Activated T-cell treated with anti-CD3 and anti-CD28 coated beads, Interleukin-2, amount 50 U/mL, for 4 hours (primary cell): ENCODE measurements at regions not wholly inside any gene's neighbourhood (a gene's known extent, or its start where the extent isn't known, plus 50 kb on each side); places are given as distances from the start of the nearest gene placed in this dataset.
"Not testable (repeated sequence)": the region's sequence is repeated elsewhere in the genome, so short reads cannot be mapped to it uniquely, and the experiment has no call there.

Experiments
- ATAC-seq, 2 donors: fragments of 200-7000 bp; cut with Tn5 transposase; one replicate each; pipeline ENCODE4 v1.10.0; 2021
- DNase-seq: peaks from one replicate; pipeline ENCODE4 v3.0.0-alpha.2; 2020
- H3K27me3 Mint-ChIP-seq: one replicate; pipeline ENCODE4 v1.8.0; 2021; ENCODE audit warnings: low read depth, mixed read lengths
- H3K36me3 Mint-ChIP-seq: one replicate; pipeline ENCODE4 v1.8.0; 2022; ENCODE audit warnings: mixed read lengths; ENCODE audit not compliant: insufficient read depth
- H3K4me1 Mint-ChIP-seq: one replicate; pipeline ENCODE4 v1.8.0; 2021; ENCODE audit warnings: low read depth, mixed read lengths
- H3K4me3 Mint-ChIP-seq: one replicate; pipeline ENCODE4 v1.8.0; 2021; ENCODE audit warnings: mild to moderate bottlenecking, moderate library complexity, mixed read lengths
- H3K9me3 Mint-ChIP-seq: one replicate; pipeline ENCODE4 v1.8.0; 2021; ENCODE audit warnings: mixed read lengths

DNA sequence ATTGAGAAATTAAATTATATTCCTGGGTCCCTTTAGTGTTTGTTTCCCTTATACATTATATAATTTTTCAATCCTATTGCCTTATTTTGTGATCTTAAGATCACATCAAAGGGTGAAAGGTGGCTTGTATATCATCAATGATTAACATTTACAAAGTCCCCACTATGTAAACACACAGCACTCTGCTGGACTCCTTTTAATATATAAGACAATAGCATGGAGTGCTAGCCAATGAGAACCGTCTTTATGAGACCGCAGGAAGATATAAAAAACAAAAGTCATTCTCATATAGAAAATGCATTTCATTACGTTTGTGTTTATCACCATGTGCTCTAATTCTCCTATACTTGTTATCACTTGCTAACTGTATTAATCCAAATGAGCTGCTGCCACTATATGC lies 108.5 kb downstream of the HOXA1 start:
- Mint-ChIP-seq H3K27me3 (peaks cover 1% of the 10 kb centered on the region), H3K36me3 (no peaks in the 10 kb centered on the region), H3K9me3 (no peaks in the 10 kb centered on the region), H3K4me3 (no peak overlapping the region), H3K4me1 (no peaks in the 10 kb centered on the region)
- DNase-seq (no peak), ATAC-seq (no peak)

- Mint-ChIP-seq H3K4me1 (no peaks in the 10 kb centered on the region), H3K4me3 (no peak overlapping the region), H3K36me3 (no peaks in the 10 kb centered on the region), H3K9me3 (peaks cover 4% of the 10 kb centered on the region), H3K27me3 (peaks cover 23% of the 10 kb centered on the region)
- ATAC-seq (no peak), DNase-seq (no peak)
These were observed 113.8 kb upstream of the SKAP2 start for GRCh38 chr7:26978146-26978545.

DNA sequence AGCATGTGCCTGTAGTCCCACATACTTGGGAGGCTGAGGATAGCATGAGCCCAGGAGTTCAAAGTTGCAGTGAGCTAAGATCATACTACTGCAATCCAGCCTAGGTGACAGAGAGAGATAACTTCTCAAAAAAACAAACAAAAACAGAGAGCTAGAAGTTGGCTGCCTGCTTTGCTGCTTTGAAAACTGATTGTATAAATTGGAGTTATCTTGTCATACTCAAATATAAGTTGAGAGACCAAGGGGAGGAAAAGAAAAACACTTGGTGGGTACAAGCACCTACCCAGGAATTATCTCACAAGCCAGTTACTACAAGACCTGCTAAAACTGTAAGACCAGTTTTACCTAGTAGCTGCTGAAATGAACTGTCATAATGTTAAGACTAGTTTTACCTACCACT lies 112.5 kb upstream of the SKAP2 start:
- peaks cover 20% of the 10 kb centered on the region for H3K27me3 Mint-ChIP-seq
- H3K9me3 Mint-ChIP-seq = peaks cover 16% of the 10 kb centered on the region
- ATAC-seq (no peak), DNase-seq (no peak)
- H3K4me1 Mint-ChIP-seq = no peaks in the 10 kb centered on the region
- no peak overlapping the region for H3K4me3 Mint-ChIP-seq
- H3K36me3 Mint-ChIP-seq = no peaks in the 10 kb centered on the region

GRCh38 chr7:26971924-26972323 lies 107.5 kb upstream of the SKAP2 start:
- peaks cover 29% of the 10 kb centered on the region for H3K9me3 Mint-ChIP-seq
- not testable (repeated sequence) for H3K36me3 Mint-ChIP-seq, ATAC-seq, H3K4me3 Mint-ChIP-seq, DNase-seq, H3K4me1 Mint-ChIP-seq, H3K27me3 Mint-ChIP-seq

DNA sequence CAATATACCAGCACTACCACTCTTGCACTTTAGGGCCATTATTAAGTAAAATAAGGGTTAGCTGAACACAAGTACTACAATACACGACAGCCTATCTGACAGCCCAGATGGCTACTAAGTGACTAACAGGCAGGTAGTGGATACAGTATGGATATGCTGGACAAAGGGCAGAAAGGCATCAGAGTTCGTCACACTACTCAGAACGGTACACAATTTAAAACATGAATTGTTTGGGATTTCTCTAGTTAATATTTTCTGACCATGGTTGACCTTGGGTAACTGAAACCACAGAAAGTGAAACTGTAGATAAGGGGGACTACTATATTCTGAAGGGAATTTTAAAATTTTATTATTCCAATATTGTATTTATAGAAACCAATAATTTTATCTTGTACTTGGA lies 101.3 kb upstream of the SKAP2 start:
- Mint-ChIP-seq H3K9me3 (peaks cover 2% of the 10 kb centered on the region), H3K4me3 (no peak overlapping the region), H3K4me1 (no peaks in the 10 kb centered on the region), H3K27me3 (no peaks in the 10 kb centered on the region), H3K36me3 (no peaks in the 10 kb centered on the region)
- DNase-seq (no peak), ATAC-seq (no peak)

DNA sequence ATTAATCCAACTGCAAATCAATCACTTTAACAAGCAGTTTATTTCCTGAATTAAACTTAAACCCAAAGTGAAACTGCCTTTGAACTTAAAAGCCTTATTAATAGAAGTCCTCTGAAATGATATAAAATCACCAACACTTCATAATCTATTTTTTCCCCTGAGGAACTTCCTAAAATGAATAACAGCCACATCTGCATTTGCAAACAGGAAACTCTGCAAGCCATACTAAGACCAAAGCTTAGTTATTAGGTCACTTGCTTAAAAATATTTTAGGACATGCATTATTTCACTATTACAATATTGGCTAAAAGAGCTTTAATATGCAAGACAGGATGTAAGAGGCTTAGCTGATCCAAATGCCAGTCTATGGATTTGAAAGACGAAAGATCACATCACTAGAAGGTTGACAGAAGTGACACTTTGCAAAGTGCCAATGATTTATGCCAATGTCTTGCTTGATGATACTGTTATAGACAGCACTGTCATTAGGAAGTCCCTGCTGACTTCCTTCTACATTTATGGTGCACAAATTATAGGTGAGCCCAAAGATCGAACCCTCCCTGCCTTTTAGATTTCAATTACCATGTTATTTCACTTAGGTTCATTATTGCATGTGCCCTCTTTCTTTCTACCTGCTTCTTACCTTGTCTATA lies 99.9 kb upstream of the SKAP2 start:
- no peak for ATAC-seq
- Mint-ChIP-seq H3K4me1 (no peaks in the 10 kb centered on the region), H3K9me3 (no peaks in the 10 kb centered on the region), H3K27me3 (peaks cover 4% of the 10 kb centered on the region), H3K36me3 (no peaks in the 10 kb centered on the region), H3K4me3 (no peak overlapping the region)
- no peak for DNase-seq

GRCh38 chr7:26959290-26959689 lies 94.9 kb upstream of the SKAP2 start:
- Mint-ChIP-seq H3K27me3 (peaks cover 13% of the 10 kb centered on the region), H3K36me3 (no peaks in the 10 kb centered on the region), H3K4me1 (no peaks in the 10 kb centered on the region), H3K9me3 (no peaks in the 10 kb centered on the region), H3K4me3 (no peak overlapping the region)
- no peak for DNase-seq
- ATAC-seq = no peak

DNA sequence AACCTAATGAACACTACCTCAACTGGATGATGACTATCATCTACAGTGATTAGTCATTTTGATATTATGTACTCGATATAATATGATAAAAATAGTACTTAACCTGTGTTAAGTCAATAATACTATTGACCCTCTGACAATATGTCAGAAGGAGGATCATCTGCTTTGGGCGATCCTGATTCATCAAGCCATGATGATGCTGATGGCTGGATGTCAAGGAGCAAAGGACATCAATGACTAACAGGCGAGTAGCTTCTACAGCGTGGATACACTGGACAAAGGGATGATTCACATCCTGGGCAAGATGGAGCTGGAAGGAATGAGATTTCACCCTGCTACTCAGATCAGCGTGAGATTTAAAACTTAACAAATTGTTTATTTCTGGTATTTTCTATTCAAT lies 94.4 kb upstream of the SKAP2 start:
- H3K36me3 Mint-ChIP-seq = no peaks in the 10 kb centered on the region
- ATAC-seq = no peak
- H3K9me3 Mint-ChIP-seq = no peaks in the 10 kb centered on the region
- no peak for DNase-seq
- H3K4me1 Mint-ChIP-seq = no peaks in the 10 kb centered on the region
- no peak overlapping the region for H3K4me3 Mint-ChIP-seq
- peaks cover 14% of the 10 kb centered on the region for H3K27me3 Mint-ChIP-seq

- Mint-ChIP-seq H3K27me3 (peaks cover 18% of the 10 kb centered on the region), H3K9me3 (no peaks in the 10 kb centered on the region), H3K36me3 (no peaks in the 10 kb centered on the region), H3K4me1 (no peaks in the 10 kb centered on the region), H3K4me3 (no peak overlapping the region)
- DNase-seq (no peak), ATAC-seq (no peak)
These were observed 91.1 kb upstream of the SKAP2 start for GRCh38 chr7:26955516-26955915.

DNA sequence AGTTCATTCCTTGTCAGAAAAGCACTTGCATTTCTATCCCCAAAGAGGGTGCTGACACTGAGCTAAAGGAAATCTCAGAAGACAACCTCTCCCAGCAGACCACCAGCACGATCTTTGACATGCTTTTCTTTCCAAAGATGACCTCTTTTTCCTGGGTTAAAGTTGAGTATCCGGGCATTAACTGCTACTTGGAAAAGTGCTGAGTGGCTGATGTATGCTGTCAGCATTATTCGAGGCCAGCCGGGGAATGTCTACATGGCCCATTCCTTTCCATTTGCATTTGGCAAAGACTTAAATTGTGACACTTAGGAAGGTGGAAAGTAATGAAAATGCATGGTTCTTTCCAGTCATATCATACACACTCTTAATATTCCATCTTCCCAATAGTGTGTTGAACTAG lies 90.6 kb upstream of the SKAP2 start:
- H3K9me3 Mint-ChIP-seq = no peaks in the 10 kb centered on the region
- peaks cover 18% of the 10 kb centered on the region for H3K27me3 Mint-ChIP-seq
- H3K4me1 Mint-ChIP-seq = no peaks in the 10 kb centered on the region
- H3K36me3 Mint-ChIP-seq = no peaks in the 10 kb centered on the region
- H3K4me3 Mint-ChIP-seq = no peak overlapping the region
- no peak for DNase-seq
- ATAC-seq = no peak

DNA sequence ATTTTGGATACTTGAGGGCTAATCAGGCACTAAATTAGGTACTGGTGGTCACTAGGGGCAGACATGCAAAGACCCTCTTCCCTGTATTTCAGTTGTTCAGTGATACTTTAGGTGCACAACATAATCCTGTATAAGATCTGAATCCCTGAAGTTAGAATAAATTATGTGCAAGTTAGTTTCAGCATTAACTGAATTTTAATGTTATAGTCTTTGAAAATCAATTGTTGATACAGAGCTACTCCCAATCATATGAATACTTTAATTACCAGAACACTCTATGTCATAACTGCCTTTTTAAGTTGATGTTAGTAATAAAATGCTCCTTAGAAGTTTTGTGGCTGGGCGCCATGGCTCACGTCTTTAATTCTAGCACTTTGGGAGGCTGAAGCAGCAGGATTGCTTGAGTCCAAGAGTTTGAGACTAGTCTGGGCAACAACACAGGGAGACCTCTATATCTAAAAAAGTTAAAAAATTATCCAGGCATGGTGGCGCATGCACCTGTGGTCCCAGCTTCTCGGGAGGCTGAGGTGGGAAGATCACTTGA lies 87.1 kb upstream of the SKAP2 start:
- no peak overlapping the region for H3K4me3 Mint-ChIP-seq
- H3K36me3 Mint-ChIP-seq = no peaks in the 10 kb centered on the region
- H3K4me1 Mint-ChIP-seq = no peaks in the 10 kb centered on the region
- DNase-seq (no peak), ATAC-seq (no peak)
- peaks cover 14% of the 10 kb centered on the region for H3K27me3 Mint-ChIP-seq
- no peaks in the 10 kb centered on the region for H3K9me3 Mint-ChIP-seq

DNA sequence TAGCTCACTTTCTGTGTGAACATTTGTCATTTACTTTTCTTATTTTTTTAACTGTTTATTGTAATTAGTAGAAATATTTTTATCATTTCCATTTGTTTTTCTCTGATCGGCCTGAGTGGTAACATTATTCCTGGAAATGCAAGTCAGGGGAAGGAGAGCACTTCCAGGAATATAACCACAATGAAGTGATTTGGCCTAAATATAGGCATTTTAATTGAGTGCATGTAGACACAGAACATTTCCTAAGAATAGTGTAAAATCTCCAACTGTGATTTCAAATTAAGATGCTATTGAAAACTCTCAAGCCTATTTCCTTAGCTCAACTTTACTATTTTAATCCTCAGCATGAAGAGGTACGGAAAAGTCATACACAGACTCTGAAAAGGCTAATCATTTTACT lies 86.5 kb upstream of the SKAP2 start:
- DNase-seq = no peak
- H3K36me3 Mint-ChIP-seq = no peaks in the 10 kb centered on the region
- ATAC-seq = no peak
- no peaks in the 10 kb centered on the region for H3K9me3 Mint-ChIP-seq
- H3K4me3 Mint-ChIP-seq = no peak overlapping the region
- H3K27me3 Mint-ChIP-seq = peaks cover 18% of the 10 kb centered on the region
- no peaks in the 10 kb centered on the region for H3K4me1 Mint-ChIP-seq

GRCh38 chr7:26949319-26949718 lies 84.9 kb upstream of the SKAP2 start:
- Mint-ChIP-seq H3K9me3 (no peaks in the 10 kb centered on the region), H3K27me3 (peaks cover 20% of the 10 kb centered on the region), H3K36me3 (no peaks in the 10 kb centered on the region), H3K4me3 (no peak overlapping the region), H3K4me1 (no peaks in the 10 kb centered on the region)
- ATAC-seq (no peak), DNase-seq (no peak)

GRCh38 chr7:26948617-26949118 lies 84.3 kb upstream of the SKAP2 start:
- Mint-ChIP-seq H3K9me3 (no peaks in the 10 kb centered on the region), H3K27me3 (peaks cover 17% of the 10 kb centered on the region), H3K36me3 (no peaks in the 10 kb centered on the region), H3K4me1 (no peaks in the 10 kb centered on the region), H3K4me3 (no peak overlapping the region)
- no peak for DNase-seq
- no peak for ATAC-seq

DNA sequence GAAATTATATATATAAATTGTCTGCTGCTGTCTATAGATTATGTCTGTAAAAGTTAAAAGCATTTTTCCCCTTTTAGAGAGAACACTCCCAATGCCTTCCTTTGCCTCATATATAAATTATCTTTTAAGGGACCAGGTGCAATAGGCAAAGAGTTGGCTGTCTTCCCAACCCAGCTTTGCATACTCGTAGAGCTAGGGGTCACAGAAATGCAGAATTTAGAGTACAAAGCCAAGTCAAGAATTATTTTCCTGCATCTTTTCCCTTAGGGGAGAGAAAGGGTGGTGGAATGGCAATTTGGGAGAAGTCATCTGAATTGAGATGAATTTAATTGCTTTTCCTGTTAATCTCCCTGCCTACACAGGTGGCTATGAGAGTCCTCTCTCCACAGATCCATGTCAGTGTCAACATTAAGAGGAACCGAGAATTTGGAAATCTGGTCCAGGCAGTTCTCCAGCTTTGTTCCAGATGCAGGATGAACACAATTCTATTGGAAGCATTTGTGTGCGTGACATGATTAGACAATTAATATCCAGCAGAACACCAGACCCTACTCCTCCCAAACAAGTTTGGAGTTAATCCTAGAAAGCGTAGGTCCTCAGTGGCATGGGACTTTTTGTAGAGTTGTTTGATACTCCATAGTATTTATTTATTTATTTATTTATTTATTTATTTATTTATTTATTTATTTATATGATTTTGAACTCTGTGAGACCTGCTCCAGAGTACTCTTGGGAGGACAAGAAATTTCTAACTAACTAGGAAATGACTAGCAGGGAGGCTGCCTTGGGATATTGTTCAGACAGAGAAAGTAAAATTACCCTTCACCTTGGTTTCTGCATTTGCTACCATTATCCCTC lies 80.3 kb upstream of the SKAP2 start:
- Mint-ChIP-seq H3K4me3 (no peak overlapping the region), H3K36me3 (no peaks in the 10 kb centered on the region), H3K4me1 (no peaks in the 10 kb centered on the region), H3K9me3 (no peaks in the 10 kb centered on the region), H3K27me3 (peaks cover 14% of the 10 kb centered on the region)
- no peak for DNase-seq
- no peak for ATAC-seq
